H1 (cell line): ENCODE measurements at regions not wholly inside any gene's neighbourhood (a gene's known extent, or its start where the extent isn't known, plus 50 kb on each side); places are given as distances from the start of the nearest gene placed in this dataset.

ENCODE experiments used
- CHD2 ChIP-seq: IDR thresholded peaks from 2 replicates; pipeline ENCODE4 v1.6.1; 2012; ENCODE audit warnings: low read length, improper control_type of control experiment
- CHD7 ChIP-seq: fragments of 300-600 bp; sonication (generic); IDR thresholded peaks from 2 replicates; pipeline ENCODE4 v1.7.1; 2012; ENCODE audit warnings: low read length, moderate library complexity, mild to moderate bottlenecking, inconsistent platforms; ENCODE audit not compliant: insufficient replicate concordance
- MAX ChIP-seq: IDR thresholded peaks from 2 replicates; pipeline ENCODE4 v1.6.1; 2012; ENCODE audit warnings: inconsistent platforms
- PHF8 ChIP-seq: fragments of 200-600 bp; sonication (generic); conservative IDR thresholded peaks from 2 replicates; pipeline ENCODE4 v1.7.1; 2012; ENCODE audit warnings: low read depth, mild to moderate bottlenecking, inconsistent platforms, low read length, moderate library complexity
- POLR2A ChIP-seq, 2 experiments: IDR thresholded peaks; 1 replicate in 1 of 2; 2 replicates in 1 of 2; pipeline ENCODE4 v1.6.1; 2011; ENCODE audit warnings: low read depth in 2 of 2, low read length in 2 of 2, mild to moderate bottlenecking in 2 of 2; ENCODE audit errors: control extremely low read depth in 1 of 2
- RAD21 ChIP-seq, 2 experiments: IDR thresholded peaks in 1 of 2; conservative IDR thresholded peaks in 1 of 2; 2 replicates each; pipeline ENCODE4 v1.6.1; 2011; ENCODE audit warnings: low read depth in 2 of 2, low read length in 2 of 2, improper control_type of control experiment in 1 of 2, inconsistent platforms in 1 of 2, mild to moderate bottlenecking in 1 of 2, moderate library complexity in 1 of 2
- RFX5 ChIP-seq: IDR thresholded peaks from 2 replicates; pipeline ENCODE4 v1.6.1; 2011; ENCODE audit warnings: low read depth, low read length, improper control_type of control experiment, borderline replicate concordance
- SIN3A ChIP-seq, 2 experiments: IDR thresholded peaks in 1 of 2; conservative IDR thresholded peaks in 1 of 2; 2 replicates each; pipeline ENCODE4 v1.6.1; 2011 to 2012; ENCODE audit warnings: low read length in 2 of 2, improper control_type of control experiment in 1 of 2, low read depth in 1 of 2, mild to moderate bottlenecking in 1 of 2
- SIX5 ChIP-seq: IDR thresholded peaks from 2 replicates; pipeline ENCODE4 v1.6.1; 2011; ENCODE audit warnings: mild to moderate bottlenecking, low read depth, low read length
- SP4 ChIP-seq: IDR thresholded peaks from 2 replicates; pipeline ENCODE4 v1.6.1; 2012; ENCODE audit warnings: low read length, inconsistent platforms
- SRF ChIP-seq: IDR thresholded peaks from 2 replicates; pipeline ENCODE4 v1.6.1; 2011; ENCODE audit warnings: mild to moderate bottlenecking, low read depth, low read length, moderate library complexity
- TBP ChIP-seq: IDR thresholded peaks from 2 replicates; pipeline ENCODE4 v1.6.1; 2011; ENCODE audit warnings: low read depth, low read length, improper control_type of control experiment
- TCF12 ChIP-seq: IDR thresholded peaks from 2 replicates; pipeline ENCODE4 v1.6.1; 2011; ENCODE audit warnings: low read depth, mild to moderate bottlenecking, low read length

- TF ChIP-seq CHD7 = no peak
- no peak for TF ChIP-seq POLR2A (IDR thresholded peaks at IDR 0.05; ENCODE audit: control extremely low read depth in 1 of 2, low read depth in 2 of 2, low read length in 2 of 2)
- no peak for TF ChIP-seq CHD2
- TF ChIP-seq SRF = no peak
- no peak for TF ChIP-seq PHF8
- TF ChIP-seq RFX5 = no peak
- TF ChIP-seq SP4 = no peak
- TF ChIP-seq TCF12 = no peak
- no peak for TF ChIP-seq SIN3A (conservative IDR thresholded peaks at IDR 0.05 in 1 of 2, IDR thresholded peaks at IDR 0.05 in 1 of 2; ENCODE audit: low read depth in 1 of 2, low read length in 2 of 2)
- no peak for TF ChIP-seq TBP
- no peak for TF ChIP-seq RAD21 (IDR thresholded peaks at IDR 0.05 in 1 of 2, conservative IDR thresholded peaks at IDR 0.05 in 1 of 2; ENCODE audit: low read depth in 2 of 2, low read length in 2 of 2)
- TF ChIP-seq SIX5 = no peak
- no peak for TF ChIP-seq MAX
These were observed 77.7 kb upstream of the WDR75 start (continued) for GRCh38 chr2:189363559-189363958.
